ENCODE measurements at regions not wholly inside any gene's neighbourhood (a gene's known extent, or its start where the extent isn't known, plus 50 kb on each side); places are given as distances from the start of the nearest gene placed in this dataset.
"Not testable (repeated sequence)": the region's sequence is repeated elsewhere in the genome, so short reads cannot be mapped to it uniquely, and the experiment has no call there.

- DNase-seq = no peak
Observed at GRCh38 chr2:82137441-82137840, 1832.9 kb upstream of the LRRTM1 start.

GRCh38 chr2:82128051-82128450 is 1823.5 kb upstream of the LRRTM1 start:
- DNase-seq = no peak

GRCh38 chr2:82124629-82125028 is 1820.1 kb upstream of the LRRTM1 start:
- DNase-seq = peak; percentile 11

GRCh38 chr2:82120654-82121053 is 1816.1 kb upstream of the LRRTM1 start:
- no peak for DNase-seq

- DNase-seq = no peak
Observed at GRCh38 chr2:82120115-82120514, 1815.6 kb upstream of the LRRTM1 start.

- no peak for DNase-seq
Observed at GRCh38 chr2:82109418-82109817, 1804.9 kb upstream of the LRRTM1 start.

- no peak for DNase-seq
Observed at GRCh38 chr2:82098617-82099016, 1794.1 kb upstream of the LRRTM1 start.

- DNase-seq = no peak
Observed at GRCh38 chr2:82089518-82089917, 1785.0 kb upstream of the LRRTM1 start.

- no peak for DNase-seq
Observed at GRCh38 chr2:82084679-82085392, 1780.3 kb upstream of the LRRTM1 start.

DNA sequence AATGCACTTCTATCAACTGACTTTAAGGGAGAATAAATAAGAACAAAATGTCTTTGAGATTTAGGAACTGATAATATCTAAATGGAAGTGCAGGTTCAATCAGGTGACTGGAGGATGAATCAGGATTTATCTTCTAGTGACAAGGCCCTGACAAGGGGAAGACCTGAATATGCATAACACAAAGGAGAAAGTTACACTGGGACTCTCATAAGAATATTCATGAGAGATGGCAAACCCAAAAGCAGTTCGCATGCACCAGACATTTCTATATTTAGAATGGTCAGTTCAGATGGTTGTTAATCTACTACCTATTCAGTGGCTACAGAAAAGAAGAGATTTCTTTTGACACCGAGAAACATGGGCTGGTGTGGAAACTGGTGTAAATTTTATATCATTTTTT is 1771.3 kb upstream of the LRRTM1 start:
- DNase-seq = no peak

- DNase-seq = no peak
Observed at GRCh38 chr2:82062463-82062862, 1757.9 kb upstream of the LRRTM1 start.

- DNase-seq = no peak
Observed at GRCh38 chr2:82055846-82056245, 1751.3 kb upstream of the LRRTM1 start.

- no peak for DNase-seq
Observed at GRCh38 chr2:82043867-82044266, 1739.3 kb upstream of the LRRTM1 start.

GRCh38 chr2:82027921-82028615 is 1723.5 kb upstream of the LRRTM1 start:
- no peak for DNase-seq

DNA sequence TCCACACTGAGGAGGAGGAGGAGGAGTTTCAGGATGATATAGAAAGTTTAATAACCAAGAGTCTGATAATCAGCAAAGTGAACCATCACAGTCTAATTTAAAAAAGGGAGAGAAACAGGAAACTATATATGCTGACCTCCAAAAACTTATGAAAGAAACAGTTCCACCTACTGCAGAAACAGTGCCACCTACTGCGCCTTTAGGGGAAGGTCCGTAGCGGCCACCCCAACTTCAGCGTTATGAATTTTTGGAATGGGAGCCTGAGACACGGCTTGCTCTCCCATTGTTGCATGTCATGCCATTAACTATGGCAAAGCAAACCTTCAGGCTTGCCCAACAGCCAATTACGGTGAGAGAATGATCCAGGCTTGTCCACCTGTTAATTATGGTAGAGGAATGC is 1719.2 kb upstream of the LRRTM1 start:
- DNase-seq = no peak

- DNase-seq = no peak
Observed at GRCh38 chr2:82013641-82014040, 1709.1 kb upstream of the LRRTM1 start.

GRCh38 chr2:82007071-82007664 is 1702.6 kb upstream of the LRRTM1 start:
- DNase-seq = peak; percentile 63

DNA sequence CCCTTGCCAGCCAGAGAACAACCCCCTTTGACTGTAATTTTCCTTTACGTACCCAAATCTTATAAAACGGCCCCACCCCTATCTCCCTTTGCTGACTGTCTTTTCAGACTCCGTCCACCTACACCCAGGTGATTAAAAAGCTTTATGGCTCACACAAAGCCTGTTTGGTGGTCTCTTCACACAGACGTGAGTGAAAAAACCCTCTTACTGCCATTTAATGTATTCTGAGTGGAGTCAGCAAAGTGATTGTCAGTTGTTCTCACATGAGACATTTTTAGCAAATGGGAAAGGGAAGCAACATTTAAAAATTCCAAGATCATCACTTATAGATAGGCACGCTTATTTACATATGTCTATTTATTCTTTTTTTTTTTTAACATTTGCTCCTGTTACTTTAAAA is 1701.3 kb upstream of the LRRTM1 start:
- not testable (repeated sequence) for DNase-seq

DNA sequence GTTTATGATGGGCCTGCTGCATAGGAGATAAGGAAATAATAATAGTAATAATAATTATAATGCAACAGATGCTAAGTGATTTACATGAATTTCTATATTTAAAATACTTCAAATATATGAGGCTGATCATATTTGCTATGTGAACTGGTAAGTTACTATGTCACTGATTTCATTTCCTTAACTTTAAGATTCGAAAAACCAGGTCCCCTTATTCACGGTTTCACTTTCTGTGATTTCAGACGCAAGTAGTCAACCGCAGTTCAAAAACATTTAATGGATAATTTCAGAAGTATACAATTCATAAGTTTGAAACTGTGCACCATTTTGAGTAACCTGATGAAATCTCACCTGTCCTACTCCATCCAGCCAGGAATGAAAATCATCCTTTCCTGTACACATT is 1697.1 kb upstream of the LRRTM1 start:
- no peak for DNase-seq

- DNase-seq = no peak
Observed at GRCh38 chr2:82000606-82001005, 1696.1 kb upstream of the LRRTM1 start.

- no peak for DNase-seq
Observed at GRCh38 chr2:81996332-81996731, 1691.8 kb upstream of the LRRTM1 start.

DNA sequence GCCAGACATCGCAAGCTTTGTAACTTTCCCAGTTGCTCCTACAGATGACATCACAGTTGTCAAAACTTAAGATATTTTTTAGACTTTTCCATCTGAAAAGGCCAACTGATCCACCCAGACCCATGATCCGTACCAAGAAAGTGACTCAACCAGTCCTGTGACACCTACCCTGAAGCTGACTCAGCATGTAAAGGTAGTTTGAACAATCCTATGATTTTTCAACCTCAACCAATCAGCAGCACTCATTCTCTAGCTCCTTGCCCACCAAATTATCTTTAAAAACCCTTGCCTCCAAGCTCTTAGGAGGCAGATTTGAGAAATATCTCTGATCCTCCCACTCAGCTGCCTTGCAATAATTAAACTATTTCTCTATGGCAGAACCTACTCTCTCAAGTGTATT is 1686.7 kb upstream of the LRRTM1 start:
- DNase-seq = no peak

GRCh38 chr2:81987370-81987769 is 1682.8 kb upstream of the LRRTM1 start:
- DNase-seq = no peak

- DNase-seq = no peak
Observed at GRCh38 chr2:81984969-81985637, 1680.6 kb upstream of the LRRTM1 start.

All from fibroblast of skin of right biceps (primary cell).